Activated CD4-positive, alpha-beta memory T cell treated with anti-CD3 and anti-CD28 coated beads for 36 hours (primary cell): ENCODE measurements at regions not wholly inside any gene's neighbourhood (a gene's known extent, or its start where the extent isn't known, plus 50 kb on each side); places are given as distances from the start of the nearest gene placed in this dataset.
A peak's percentile ranks its signal among the peaks of the same experiment; 100 is the strongest.
"Not testable (repeated sequence)": the region's sequence is repeated elsewhere in the genome, so short reads cannot be mapped to it uniquely, and the experiment has no call there.

Source experiments
- CTCF ChIA-PET: fragments of 350-600 bp; sonication (Branson Sonifier 250); formaldehyde crosslinking; loops from one replicate; lab custom pipeline; 2021; ENCODE audit warnings: antibody characterized with exemption, inconsistent platforms; lab: Charles Lee
- POLR2A ChIA-PET: fragments of 350-600 bp; sonication (Branson Sonifier 250); formaldehyde crosslinking; loops from one replicate; lab custom pipeline; 2021; ENCODE audit warnings: antibody characterized with exemption; lab: Charles Lee
- DNase-seq: peaks from one replicate; pipeline ENCODE4 v3.0.0-alpha.2; 2020
- H3K27ac Mint-ChIP-seq: one replicate; pipeline ENCODE4 v1.8.0; 2021; ENCODE audit warnings: mixed read lengths
- H3K27me3 Mint-ChIP-seq: one replicate; pipeline ENCODE4 v1.8.0; 2021; ENCODE audit warnings: mixed read lengths
- H3K36me3 Mint-ChIP-seq: one replicate; pipeline ENCODE4 v1.8.0; 2021; ENCODE audit warnings: mixed read lengths
- H3K4me1 Mint-ChIP-seq: one replicate; pipeline ENCODE4 v1.8.0; 2021; ENCODE audit warnings: low read depth, mixed read lengths
- H3K4me3 Mint-ChIP-seq: one replicate; pipeline ENCODE4 v1.8.0; 2021; ENCODE audit warnings: mild to moderate bottlenecking, mixed read lengths
- H3K9me3 Mint-ChIP-seq: one replicate; pipeline ENCODE4 v1.8.0; 2021; ENCODE audit warnings: mixed read lengths
- intact Hi-C: fragments of 100-400 bp; cut with micrococcal nuclease; formaldehyde crosslinking; loops from one replicate; pipeline ENCODE4 v1.15.1; 2023

DNA sequence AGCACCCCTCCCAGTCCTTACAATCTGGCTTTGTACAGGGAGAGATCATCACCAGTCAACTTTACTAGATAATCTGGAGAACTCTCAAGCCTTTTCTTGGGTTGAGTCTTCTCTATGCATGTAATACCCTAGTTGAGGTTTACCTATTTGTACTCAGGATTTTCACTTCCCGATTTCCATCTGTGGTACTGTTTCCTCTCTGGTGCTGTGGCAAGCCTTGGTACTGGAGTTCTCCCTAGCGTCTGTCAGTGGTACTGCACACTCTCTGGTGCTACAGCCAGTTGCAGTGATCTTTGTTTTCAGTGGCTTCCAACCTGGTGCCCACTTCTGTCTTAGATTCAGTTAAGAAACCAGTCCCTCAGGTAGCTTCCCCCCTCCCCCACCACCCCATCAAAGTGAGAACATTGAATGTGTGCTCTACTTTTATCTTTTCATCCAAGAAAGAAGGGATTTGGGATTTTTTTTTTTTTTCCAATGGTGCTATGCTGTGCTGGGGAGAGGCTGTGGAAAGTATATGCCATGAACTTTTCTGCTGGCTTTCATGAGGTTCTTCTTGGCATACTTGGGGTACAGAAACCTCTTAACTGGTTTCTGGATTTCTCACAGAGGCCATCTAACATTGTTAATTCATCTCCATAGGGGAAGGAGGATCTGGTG lies 69.4 kb upstream of the EVL start:
- intact Hi-C loops = no loop called here
- Mint-ChIP-seq H3K9me3 (no peaks in the 10 kb centered on the region), H3K36me3 (no peaks in the 10 kb centered on the region), H3K4me1 (peaks cover 10% of the 10 kb centered on the region), H3K27me3 (peaks cover 7% of the 10 kb centered on the region), H3K27ac (no peak overlapping the region), H3K4me3 (no peak overlapping the region)
- ChIA-PET CTCF (interaction anchor here (1.2 kb wide), 1 partner anchor 73 kb away, joined by 5 read pairs; no protein-coding TSS in a partner anchor), POLR2A (no interaction called here)
- DNase-seq = peak; percentile 78

DNA sequence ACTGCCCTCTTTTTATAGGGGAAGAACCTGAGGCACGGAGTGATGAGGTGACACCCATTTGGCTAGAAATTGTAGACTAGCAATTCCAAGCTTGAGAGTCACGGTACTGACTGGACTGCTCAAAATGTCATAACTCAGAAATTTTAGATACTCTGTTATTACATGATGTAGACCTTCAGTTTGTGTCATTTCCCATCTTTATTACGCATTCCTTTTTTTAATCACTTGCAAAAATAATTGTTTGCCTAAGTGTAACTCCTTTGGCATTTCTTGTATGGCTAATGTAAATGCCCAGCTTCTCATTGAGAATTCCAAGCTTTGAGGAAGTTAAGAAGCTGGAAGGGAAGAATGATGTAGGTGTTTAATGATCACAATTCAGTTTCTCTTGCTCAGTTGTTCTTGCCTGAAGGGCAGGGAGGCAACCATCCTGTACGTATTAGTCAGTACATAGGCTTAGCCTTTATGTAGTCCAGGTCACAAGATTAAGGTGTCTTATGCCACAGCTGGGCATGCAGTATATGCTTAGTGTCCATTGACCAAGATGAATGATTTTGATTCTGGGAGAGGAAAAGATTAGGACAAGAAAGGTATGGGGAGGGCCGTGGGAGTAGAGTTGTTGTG lies 68.2 kb upstream of the EVL start:
- H3K9me3 Mint-ChIP-seq = peaks cover 2% of the 10 kb centered on the region
- ChIA-PET CTCF (interaction anchor here (1.4 to 1.7 kb wide), 4 partner anchors 14 to 196 kb away, joined by 4 to 5 read pairs (median 4); no protein-coding TSS in a partner anchor), POLR2A (no interaction called here)
- no peak for DNase-seq
- peaks cover 7% of the 10 kb centered on the region for H3K27me3 Mint-ChIP-seq
- no peak overlapping the region for H3K27ac Mint-ChIP-seq
- peaks cover 2% of the 10 kb centered on the region for H3K36me3 Mint-ChIP-seq
- peaks cover 10% of the 10 kb centered on the region for H3K4me1 Mint-ChIP-seq
- intact Hi-C loops = no loop called here
- H3K4me3 Mint-ChIP-seq = no peak overlapping the region

DNA sequence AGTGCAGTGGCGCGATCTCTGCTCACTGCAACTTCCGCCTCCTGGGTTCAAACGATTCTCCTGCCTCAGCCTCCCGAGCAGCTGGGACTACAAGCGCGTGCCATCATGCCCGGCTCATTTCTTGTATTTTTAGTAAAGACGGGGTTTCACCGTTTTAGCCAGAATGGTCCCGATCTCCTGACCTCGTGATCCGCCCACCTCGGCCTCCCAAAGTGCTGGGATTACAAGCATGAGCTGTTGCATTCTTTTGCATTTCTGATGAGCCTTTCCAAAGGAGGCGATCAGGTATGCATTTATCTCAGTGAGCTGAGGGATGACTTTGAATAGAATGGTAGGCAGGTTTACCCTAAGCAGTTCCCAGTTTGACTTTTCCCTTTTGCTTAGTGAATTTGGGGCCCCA lies 64.8 kb upstream of the EVL start:
- H3K9me3 Mint-ChIP-seq, H3K27ac Mint-ChIP-seq, H3K4me3 Mint-ChIP-seq, H3K27me3 Mint-ChIP-seq, DNase-seq, POLR2A ChIA-PET, H3K4me1 Mint-ChIP-seq, intact Hi-C loops, H3K36me3 Mint-ChIP-seq: not testable (repeated sequence)
- CTCF ChIA-PET = interaction anchor here (1.1 kb wide), 1 partner anchor 193 kb away, joined by 3 read pairs; no protein-coding TSS in a partner anchor

DNA sequence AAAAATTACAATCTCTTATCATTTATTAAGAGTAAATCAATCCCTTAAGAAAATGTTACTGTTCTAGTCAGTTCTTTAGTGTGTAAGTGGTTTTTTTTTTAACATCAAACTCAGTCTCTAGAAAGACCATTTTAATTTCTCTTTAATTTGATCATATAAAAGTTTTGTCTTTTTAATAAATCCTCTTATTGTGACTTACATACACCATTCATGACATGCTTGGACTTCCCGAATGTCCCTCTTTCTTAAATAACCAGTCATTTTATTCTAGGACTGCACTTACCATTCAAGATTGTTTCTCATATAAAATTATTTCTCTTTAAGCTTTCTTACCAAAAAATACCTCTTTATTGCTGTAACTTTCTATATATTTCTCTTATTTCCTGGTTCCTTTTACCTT lies 60.8 kb upstream of the EVL start:
- H3K27me3 Mint-ChIP-seq = no peaks in the 10 kb centered on the region
- H3K4me1 Mint-ChIP-seq = no peaks in the 10 kb centered on the region
- intact Hi-C loops = no loop called here
- DNase-seq = no peak
- H3K4me3 Mint-ChIP-seq = no peak overlapping the region
- CTCF ChIA-PET = interaction anchor here (1.0 kb wide), 1 partner anchor 23 kb away, joined by 5 read pairs; no protein-coding TSS in a partner anchor
- POLR2A ChIA-PET = no interaction called here
- no peak overlapping the region for H3K27ac Mint-ChIP-seq
- peaks cover 9% of the 10 kb centered on the region for H3K9me3 Mint-ChIP-seq
- peaks cover 9% of the 10 kb centered on the region for H3K36me3 Mint-ChIP-seq

DNA sequence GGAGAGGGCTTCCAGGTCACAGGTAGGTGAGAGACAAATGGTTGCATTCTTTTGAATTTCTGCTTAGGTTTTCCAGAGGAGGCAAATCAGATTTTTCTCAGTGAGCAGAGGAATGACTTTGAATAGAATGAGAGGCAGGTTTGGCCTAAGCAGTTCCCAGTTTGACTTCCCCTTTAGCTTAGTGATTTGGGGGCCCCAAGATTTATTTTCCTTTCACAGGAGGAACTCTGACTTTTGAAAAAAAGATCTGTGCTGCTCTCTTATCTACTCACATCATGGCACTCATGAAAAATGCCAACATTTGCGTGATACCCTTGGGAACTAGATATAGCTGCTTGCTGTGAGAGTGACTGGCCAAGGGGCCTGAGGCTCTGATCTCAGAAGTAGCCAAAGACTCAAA lies 58.0 kb upstream of the EVL start:
- DNase-seq = no peak
- Mint-ChIP-seq H3K36me3 (peaks cover 7% of the 10 kb centered on the region), H3K9me3 (peaks cover 6% of the 10 kb centered on the region), H3K4me3 (no peak overlapping the region), H3K27ac (no peak overlapping the region), H3K27me3 (no peaks in the 10 kb centered on the region), H3K4me1 (peaks cover 7% of the 10 kb centered on the region)
- ChIA-PET CTCF (interaction anchor here (1.3 kb wide), 1 partner anchor 185 kb away, joined by 5 read pairs; no protein-coding TSS in a partner anchor), POLR2A (interaction anchor here (0.7 kb wide), 1 partner anchor 489 kb away, joined by 4 read pairs; no protein-coding TSS in a partner anchor)
- intact Hi-C loops = no loop called here

DNA sequence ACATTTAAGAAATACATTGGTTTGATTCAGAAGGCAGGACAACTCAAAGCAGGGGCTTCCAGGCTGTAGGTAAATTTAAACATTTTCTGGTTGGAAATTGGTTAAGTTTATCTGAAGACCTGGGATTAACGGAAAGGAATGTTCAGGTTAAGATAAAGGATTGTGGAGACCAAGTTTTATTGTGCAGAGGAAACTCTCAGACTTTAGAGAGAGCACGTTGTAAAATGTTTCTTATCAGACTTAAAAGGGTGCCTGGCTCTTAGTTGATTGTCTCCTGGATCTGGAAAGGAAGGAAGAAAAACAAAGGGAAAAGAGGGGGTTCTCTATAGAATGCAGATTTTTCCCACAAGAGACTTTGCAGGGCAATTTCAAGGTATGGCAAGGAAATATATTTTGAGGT lies 55.4 kb upstream of the EVL start:
- H3K9me3 Mint-ChIP-seq, H3K27ac Mint-ChIP-seq, H3K36me3 Mint-ChIP-seq, H3K4me3 Mint-ChIP-seq, H3K27me3 Mint-ChIP-seq, intact Hi-C loops, DNase-seq, POLR2A ChIA-PET, CTCF ChIA-PET: not testable (repeated sequence)
- H3K4me1 Mint-ChIP-seq = peaks cover 13% of the 10 kb centered on the region

DNA sequence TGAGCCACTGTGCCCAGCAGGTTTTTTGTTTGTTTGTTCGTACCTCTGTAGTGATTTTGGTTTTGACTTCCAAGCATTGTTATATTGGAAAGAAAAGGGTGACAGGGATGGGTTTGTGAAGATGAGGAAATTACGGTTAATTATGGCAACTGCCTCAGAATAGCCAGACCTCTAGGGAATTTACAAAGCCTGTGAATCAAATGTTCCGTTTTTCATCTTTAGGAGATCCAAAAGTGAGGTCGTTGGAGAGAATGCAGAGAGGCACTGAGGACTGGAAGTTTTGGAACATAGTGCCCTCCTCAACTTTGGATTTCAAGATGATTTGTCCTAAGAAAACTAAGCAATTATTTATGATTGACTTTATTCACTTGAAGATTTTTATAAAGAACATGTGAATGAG lies 54.5 kb upstream of the EVL start:
- CTCF ChIA-PET = no interaction called here
- Mint-ChIP-seq H3K4me1 (peaks cover 13% of the 10 kb centered on the region), H3K27ac (no peak overlapping the region), H3K4me3 (no peak overlapping the region), H3K36me3 (no peaks in the 10 kb centered on the region), H3K27me3 (no peaks in the 10 kb centered on the region), H3K9me3 (no peaks in the 10 kb centered on the region)
- intact Hi-C loops = no loop called here
- POLR2A ChIA-PET = no interaction called here
- DNase-seq = no peak

DNA sequence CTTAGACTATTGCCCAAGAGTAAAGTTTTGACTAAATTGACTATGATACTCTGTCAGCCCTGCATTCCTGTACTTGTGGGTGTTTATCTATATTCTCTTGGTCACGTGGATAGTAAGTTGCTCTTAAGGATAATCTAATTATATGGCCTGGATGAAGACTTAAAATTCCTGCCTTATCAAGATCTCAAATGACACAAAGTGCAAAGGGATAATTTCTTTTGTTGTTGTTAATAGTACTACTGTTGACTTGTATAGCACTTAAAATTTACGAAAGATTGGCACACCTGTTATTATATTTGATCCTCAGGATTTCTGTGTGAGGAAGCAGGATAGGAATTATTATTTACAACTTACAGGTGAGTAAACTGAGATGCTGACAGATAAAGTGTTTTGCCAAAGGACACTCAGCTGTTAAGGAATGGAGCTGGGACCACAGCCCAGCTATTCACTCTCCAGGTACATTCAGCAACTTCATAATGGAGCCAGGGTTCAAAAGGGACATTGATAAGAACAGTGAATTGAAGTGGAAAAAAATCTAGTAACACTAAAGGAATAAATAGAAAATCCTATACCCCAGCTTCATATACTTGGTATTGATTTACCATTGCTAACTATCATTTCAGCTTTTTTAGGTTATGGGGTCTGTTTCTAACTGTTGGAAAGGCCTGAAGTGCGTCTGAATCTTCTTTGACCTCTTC lies 53.4 kb upstream of the EVL start:
- no peak for DNase-seq
- Mint-ChIP-seq H3K36me3 (no peaks in the 10 kb centered on the region), H3K27me3 (no peaks in the 10 kb centered on the region), H3K4me1 (peaks cover 13% of the 10 kb centered on the region), H3K9me3 (no peaks in the 10 kb centered on the region), H3K4me3 (no peak overlapping the region), H3K27ac (no peak overlapping the region)
- intact Hi-C loops = no loop called here
- CTCF ChIA-PET = no interaction called here
- POLR2A ChIA-PET = no interaction called here

DNA sequence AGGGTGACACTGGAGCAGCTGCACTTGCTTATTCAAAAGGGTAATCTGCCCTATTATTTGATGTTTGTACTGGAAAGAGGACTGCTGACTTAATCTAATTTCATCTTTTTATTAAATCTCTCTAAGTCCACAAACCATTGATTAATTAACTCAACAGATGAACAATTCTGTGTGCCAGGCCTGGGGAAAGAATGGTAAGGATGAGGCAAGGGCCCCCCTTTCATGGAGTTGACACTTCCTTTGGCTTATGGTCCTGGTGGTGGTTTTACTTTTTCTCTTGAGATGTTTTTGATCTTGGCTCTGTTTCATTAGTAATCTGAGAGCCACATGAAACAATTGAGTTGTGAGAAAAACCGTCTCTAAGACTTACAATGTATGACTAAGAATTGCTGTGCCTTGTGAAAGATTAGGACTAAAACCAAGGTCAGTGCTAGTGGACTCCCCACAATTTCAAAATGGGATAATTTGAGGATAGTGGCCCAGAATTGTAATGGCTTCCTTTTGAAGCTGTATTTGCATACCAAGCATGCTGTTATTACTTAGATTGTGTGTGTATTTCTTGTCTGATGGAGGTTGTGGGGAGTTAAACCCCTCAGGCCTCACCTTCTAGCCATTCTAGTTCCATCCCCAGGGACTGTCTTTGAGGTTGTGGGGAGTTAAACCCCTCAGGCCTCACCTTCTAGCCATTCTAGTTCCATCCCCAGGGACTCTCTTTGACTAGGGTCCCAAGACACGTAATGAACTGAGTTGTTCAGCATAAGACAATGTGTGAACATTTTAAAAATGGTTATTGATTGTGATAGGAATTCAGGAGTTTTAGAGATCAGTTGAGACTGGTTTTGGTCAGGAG lies 52.5 kb upstream of the EVL start:
- H3K4me3 Mint-ChIP-seq = no peak overlapping the region
- H3K36me3 Mint-ChIP-seq = no peaks in the 10 kb centered on the region
- no peaks in the 10 kb centered on the region for H3K9me3 Mint-ChIP-seq
- intact Hi-C loops = no loop called here
- no peak overlapping the region for H3K27ac Mint-ChIP-seq
- POLR2A ChIA-PET = no interaction called here
- CTCF ChIA-PET = no interaction called here
- DNase-seq = no peak
- H3K4me1 Mint-ChIP-seq = peaks cover 13% of the 10 kb centered on the region
- H3K27me3 Mint-ChIP-seq = no peaks in the 10 kb centered on the region

DNA sequence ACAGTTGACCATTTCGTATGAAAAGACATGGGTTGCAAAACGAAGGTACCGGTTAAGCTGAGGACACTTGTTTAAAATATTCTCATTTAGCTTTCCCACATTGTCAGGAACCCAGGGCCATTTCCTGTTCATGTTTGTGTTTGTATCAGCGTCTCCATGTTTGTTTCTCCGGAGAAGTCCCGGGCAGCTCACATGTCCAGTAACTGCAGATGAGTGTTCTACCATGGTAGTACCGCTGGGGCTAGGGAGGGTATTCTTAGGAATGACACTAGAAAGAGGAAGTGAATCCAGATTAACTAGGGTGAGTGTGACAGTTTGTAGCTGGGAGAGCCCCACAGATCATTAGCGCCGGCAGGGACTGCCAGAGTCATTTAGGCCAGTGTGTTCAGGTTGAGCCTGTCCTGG lies 50.0 kb upstream of the EVL start:
- intact Hi-C loops = no loop called here
- H3K27me3 Mint-ChIP-seq = no peaks in the 10 kb centered on the region
- ChIA-PET CTCF (no interaction called here), POLR2A (no interaction called here)
- peaks cover 7% of the 10 kb centered on the region for H3K4me1 Mint-ChIP-seq
- no peak overlapping the region for H3K4me3 Mint-ChIP-seq
- DNase-seq = no peak
- no peaks in the 10 kb centered on the region for H3K9me3 Mint-ChIP-seq
- H3K36me3 Mint-ChIP-seq = no peaks in the 10 kb centered on the region
- no peak overlapping the region for H3K27ac Mint-ChIP-seq
